Activated CD4-positive, CD25-positive, alpha-beta regulatory T cell treated with anti-CD3 and anti-CD28 coated beads, Interleukin-2, amount 50 U/mL, for 24 hours (primary cell): ENCODE measurements at regions not wholly inside any gene's neighbourhood (a gene's known extent, or its start where the extent isn't known, plus 50 kb on each side); places are given as distances from the start of the nearest gene placed in this dataset.
"Not testable (repeated sequence)": the region's sequence is repeated elsewhere in the genome, so short reads cannot be mapped to it uniquely, and the experiment has no call there.

Experiments
- ATAC-seq, 2 donors: fragments of 150-1000 bp; cut with Tn5 transposase; one replicate each; pipeline ENCODE4 v1.10.0; 2021; ENCODE audit warnings: mild to moderate bottlenecking in 1 of 2, moderate library complexity in 1 of 2

GRCh38 chr13:99766641-99767045, 204.9 kb downstream of the ZIC5 start:
- no peak for ATAC-seq

DNA sequence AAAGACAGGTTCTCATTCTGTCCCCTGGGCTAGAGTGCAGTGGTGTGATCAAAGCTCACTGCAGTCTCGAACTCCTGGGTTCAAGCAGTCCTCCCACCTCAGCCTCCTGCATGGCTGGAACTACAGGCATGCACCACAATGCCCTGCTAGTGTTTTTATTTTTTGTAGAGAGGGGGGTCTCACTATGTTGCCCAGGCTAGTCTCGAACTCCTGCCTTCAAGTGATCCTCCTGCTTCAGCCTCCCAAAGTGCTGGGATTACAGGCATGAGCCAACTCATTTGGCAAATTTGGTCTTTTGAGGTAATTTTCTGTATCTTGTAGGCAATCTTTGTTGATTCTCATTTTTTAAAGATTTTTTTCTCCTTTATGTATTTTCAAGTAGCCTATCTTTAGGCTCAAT, 205.7 kb downstream of the ZIC5 start:
- no peak for ATAC-seq

GRCh38 chr13:99760456-99760855, 211.1 kb downstream of the ZIC5 start:
- no peak for ATAC-seq

GRCh38 chr13:99759163-99759552, 212.4 kb downstream of the ZIC5 start:
- no peak for ATAC-seq

GRCh38 chr13:99758460-99759162, 213.0 kb downstream of the ZIC5 start:
- no peak for ATAC-seq

GRCh38 chr13:99757756-99758459, 213.7 kb downstream of the ZIC5 start:
- no peak for ATAC-seq

- ATAC-seq, result no peak
Measured at GRCh38 chr13:99756281-99756680, 215.3 kb downstream of the ZIC5 start.

DNA sequence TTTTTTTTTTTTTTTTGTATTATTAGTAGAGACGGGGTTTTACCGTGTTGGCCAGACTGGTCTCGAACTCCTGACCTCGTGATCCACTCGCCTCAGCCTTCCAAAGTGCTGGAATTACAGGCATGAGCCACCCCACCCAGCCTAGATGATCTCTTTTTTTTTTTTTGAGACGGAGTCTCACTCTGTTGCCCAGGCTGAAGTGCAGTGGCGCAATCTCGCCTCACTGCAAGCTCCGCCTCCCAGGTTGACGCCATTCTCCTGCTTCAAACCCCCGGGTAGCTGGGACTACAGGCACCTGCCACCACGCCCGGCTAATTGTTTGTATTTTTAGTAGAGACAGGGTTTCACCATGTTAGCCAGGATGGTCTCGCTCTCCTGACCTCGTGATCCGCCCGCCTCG, 216.8 kb downstream of the ZIC5 start:
- not testable (repeated sequence) for ATAC-seq

- ATAC-seq, result no peak
Measured at GRCh38 chr13:99752373-99752772, 219.2 kb downstream of the ZIC5 start.

- no peak for ATAC-seq
Measured at GRCh38 chr13:99751517-99752199, 219.9 kb downstream of the ZIC5 start.

DNA sequence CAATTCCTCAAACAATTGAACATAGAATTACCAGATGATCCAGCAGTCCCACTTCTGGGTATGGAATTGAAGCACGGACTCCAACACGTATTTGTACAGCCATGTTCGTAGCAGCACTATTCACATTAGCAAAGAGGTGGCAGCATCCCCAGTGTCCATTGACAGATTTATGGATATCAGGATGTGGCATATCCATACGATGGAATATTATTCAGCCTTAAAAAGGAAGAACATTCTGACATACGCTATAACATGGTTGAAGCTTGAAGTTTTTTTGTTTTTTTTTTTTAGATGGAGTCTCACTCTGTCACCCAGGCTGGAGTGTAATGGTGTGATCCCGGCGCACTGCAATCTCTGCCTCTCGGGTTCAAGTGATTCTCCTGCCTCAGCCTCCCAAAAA, 220.6 kb downstream of the ZIC5 start:
- ATAC-seq, result no peak

GRCh38 chr13:99749271-99750019, 222.1 kb downstream of the ZIC5 start:
- ATAC-seq, result no peak

GRCh38 chr13:99747403-99747710, 224.2 kb downstream of the ZIC5 start:
- no peak for ATAC-seq

- no peak for ATAC-seq
Measured at GRCh38 chr13:99746637-99747402, 224.7 kb downstream of the ZIC5 start.

GRCh38 chr13:99743094-99743493, 228.5 kb downstream of the ZIC5 start:
- ATAC-seq, result no peak

DNA sequence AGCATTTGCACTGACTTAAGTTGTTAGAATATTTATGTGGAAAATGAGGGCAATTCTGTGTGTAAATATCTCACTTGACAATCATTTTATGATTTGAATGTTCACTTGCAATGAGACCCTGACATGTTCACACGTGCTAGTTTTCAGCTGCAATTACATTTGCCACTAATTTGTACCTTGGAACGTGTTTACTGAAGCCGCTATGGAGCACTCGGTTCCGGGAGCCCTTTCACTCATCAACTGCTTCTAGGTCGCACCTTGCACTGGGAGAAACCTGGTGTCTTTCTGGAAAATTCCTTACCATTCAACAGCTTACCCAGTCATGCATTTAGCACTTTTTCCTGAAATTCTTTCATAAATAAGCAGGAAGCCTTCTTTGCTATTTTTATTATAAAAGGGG, 229.6 kb downstream of the ZIC5 start:
- ATAC-seq, result no peak

DNA sequence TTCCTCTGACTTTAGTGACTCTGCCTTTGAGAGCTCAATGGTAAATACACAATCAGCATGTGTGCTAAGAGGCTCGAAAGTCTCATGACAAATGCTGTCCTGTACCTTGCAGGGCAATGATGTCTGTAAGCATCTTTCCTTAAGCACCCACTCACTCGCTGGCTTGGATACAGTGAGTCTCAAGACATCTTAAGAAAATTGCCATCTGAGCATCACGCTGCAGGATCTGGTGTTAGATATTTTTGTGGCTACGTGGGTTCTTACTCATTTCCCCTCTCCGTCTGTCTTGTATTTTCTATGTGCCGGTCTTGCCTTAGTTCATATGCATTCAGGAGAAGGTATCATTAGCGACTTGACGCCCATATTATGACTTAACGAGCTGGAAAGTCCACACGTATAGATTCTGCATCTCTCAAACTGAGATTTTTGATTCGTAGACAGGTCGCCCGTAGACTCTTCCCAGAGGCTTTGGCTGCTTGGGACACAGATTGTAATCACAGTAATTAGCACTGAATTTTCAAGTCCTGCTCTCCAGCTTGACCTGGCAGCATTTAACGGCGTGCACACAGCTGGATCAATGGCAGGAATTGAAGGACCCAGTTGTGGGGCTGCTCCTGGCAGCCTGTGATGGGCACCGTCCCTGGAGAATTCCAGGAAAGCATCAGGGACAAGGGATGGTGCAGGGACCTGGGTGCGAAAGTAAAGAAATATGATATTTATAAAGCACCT, 231.2 kb downstream of the ZIC5 start:
- ATAC-seq, result no peak

DNA sequence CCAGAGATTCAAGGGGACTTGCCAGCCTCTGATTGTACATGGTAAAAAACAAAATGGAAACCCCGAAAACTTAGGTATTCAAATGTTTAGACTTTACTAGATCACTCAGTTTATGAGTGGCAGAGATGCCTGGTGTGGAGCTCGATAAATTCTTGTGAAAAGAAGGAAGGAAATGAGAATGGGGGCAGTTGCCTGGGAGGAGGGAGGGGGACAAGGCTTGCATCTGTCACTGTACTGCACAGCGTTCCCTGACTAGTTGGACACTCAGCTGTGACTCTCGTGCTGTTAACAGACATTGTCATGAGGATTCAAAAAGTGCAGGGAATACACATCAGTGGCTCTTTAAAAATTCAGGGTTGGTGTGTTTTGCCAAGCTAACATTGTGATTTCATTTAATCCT, 232.9 kb downstream of the ZIC5 start:
- ATAC-seq, result no peak

DNA sequence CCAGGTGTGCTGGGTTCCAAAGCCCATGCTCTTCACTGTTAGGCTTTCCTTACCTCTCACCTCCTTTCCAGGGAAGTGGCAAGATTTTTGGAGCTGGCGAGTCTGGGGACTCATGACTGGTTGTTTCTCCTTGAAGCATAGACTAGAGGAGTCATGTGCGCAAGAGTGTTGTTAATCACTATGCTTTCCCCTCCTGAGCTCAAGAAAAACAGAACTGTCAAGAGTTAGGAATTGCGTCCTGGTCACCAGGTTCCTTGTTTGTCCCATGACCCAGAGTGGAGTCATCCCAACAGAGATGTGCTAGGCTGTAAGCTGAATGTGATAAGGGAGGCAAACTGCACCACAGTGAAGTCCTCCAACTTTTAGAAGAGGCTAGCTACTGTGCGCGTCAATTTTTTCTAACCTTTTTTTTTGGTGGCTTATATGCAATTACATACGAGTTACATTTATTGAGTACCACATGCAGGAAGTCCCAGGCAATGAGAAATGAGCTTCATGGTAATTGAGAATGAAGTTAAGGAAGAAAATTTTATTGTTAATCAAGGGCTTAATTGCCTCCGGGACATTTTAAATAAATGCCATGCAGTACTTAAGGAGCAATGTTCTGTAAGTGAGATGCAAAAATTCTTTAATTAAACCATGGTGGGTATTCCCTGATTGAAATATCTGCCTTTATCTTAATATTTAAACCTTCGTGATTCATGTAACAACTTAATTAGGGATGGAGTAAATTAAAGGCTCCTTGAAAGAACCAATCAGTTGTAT, 233.9 kb downstream of the ZIC5 start:
- no peak for ATAC-seq

- ATAC-seq, result no peak
Measured at GRCh38 chr13:99736541-99736940, 235.0 kb downstream of the ZIC5 start.

- ATAC-seq, result no peak
Measured at GRCh38 chr13:99734013-99734693, 232.9 kb downstream of the TM9SF2 start.
